Mesothelial cell of epicardium (in vitro differentiated cells): ENCODE measurements at regions not wholly inside any gene's neighbourhood (a gene's known extent, or its start where the extent isn't known, plus 50 kb on each side); places are given as distances from the start of the nearest gene placed in this dataset.

ENCODE experiments used
- DNase-seq, 2 experiments: peaks; one replicate each; pipeline ENCODE4 v3.0.0; 2021; ENCODE audit warnings: low spot score in 2 of 2; ENCODE audit not compliant: unreplicated experiment in 2 of 2
- H3K27ac Mint-ChIP-seq: 2 replicates; pipeline ENCODE4 v1.8.0; 2021; ENCODE audit warnings: mixed read lengths
- H3K27me3 Mint-ChIP-seq: 2 replicates; pipeline ENCODE4 v1.8.0; 2021; ENCODE audit warnings: low read depth, mixed read lengths
- H3K36me3 Mint-ChIP-seq: 2 replicates; pipeline ENCODE4 v1.8.0; 2021; ENCODE audit warnings: mixed read lengths
- H3K4me1 Mint-ChIP-seq: 2 replicates; pipeline ENCODE4 v1.8.0; 2021; ENCODE audit warnings: mixed read lengths
- H3K4me3 Mint-ChIP-seq: 2 replicates; pipeline ENCODE4 v1.8.0; 2021; ENCODE audit warnings: mild to moderate bottlenecking, moderate library complexity, mixed read lengths
- H3K9me3 Mint-ChIP-seq: 2 replicates; pipeline ENCODE4 v1.8.0; 2021; ENCODE audit warnings: mixed read lengths
- CTCF ChIP-seq: fragments of 200-600 bp; sonication (generic); IDR thresholded peaks from one replicate; pipeline ENCODE4 v1.5.0; 2021; ENCODE audit warnings: antibody characterized with exemption; ENCODE audit not compliant: unreplicated experiment

- Mint-ChIP-seq H3K9me3 (no peaks in the 10 kb centered on the region), H3K4me3 (no peak overlapping the region), H3K4me1 (peaks cover 11% of the 10 kb centered on the region), H3K27ac (no peak overlapping the region), H3K27me3 (peaks cover 4% of the 10 kb centered on the region), H3K36me3 (no peaks in the 10 kb centered on the region)
- no peak for DNase-seq
- TF ChIP-seq CTCF = no peak
Observed at GRCh38 chr9:108139900-108140299, 650.3 kb upstream of the KLF4 start.

GRCh38 chr9:108138516-108138915 is 648.9 kb upstream of the KLF4 start:
- Mint-ChIP-seq H3K4me3 (no peak overlapping the region), H3K27ac (no peak overlapping the region), H3K36me3 (no peaks in the 10 kb centered on the region), H3K4me1 (peaks cover 11% of the 10 kb centered on the region), H3K27me3 (peaks cover 4% of the 10 kb centered on the region), H3K9me3 (no peaks in the 10 kb centered on the region)
- no peak for DNase-seq
- no peak for TF ChIP-seq CTCF

- no peak for DNase-seq
- Mint-ChIP-seq H3K4me3 (no peak overlapping the region), H3K27me3 (peaks cover 8% of the 10 kb centered on the region), H3K9me3 (no peaks in the 10 kb centered on the region), H3K27ac (no peak overlapping the region), H3K4me1 (no peaks in the 10 kb centered on the region), H3K36me3 (no peaks in the 10 kb centered on the region)
- TF ChIP-seq CTCF = no peak
Observed at GRCh38 chr9:108136656-108137055, 647.1 kb upstream of the KLF4 start.

GRCh38 chr9:108134486-108135128 is 645.0 kb upstream of the KLF4 start:
- H3K9me3 Mint-ChIP-seq = no peaks in the 10 kb centered on the region
- TF ChIP-seq CTCF = no peak
- no peak overlapping the region for H3K27ac Mint-ChIP-seq
- no peak overlapping the region for H3K4me3 Mint-ChIP-seq
- DNase-seq = no peak
- H3K4me1 Mint-ChIP-seq = no peaks in the 10 kb centered on the region
- no peaks in the 10 kb centered on the region for H3K36me3 Mint-ChIP-seq
- peaks cover 14% of the 10 kb centered on the region for H3K27me3 Mint-ChIP-seq

GRCh38 chr9:108133680-108134079 is 644.1 kb upstream of the KLF4 start:
- Mint-ChIP-seq H3K27me3 (peaks cover 18% of the 10 kb centered on the region), H3K4me1 (no peaks in the 10 kb centered on the region), H3K9me3 (no peaks in the 10 kb centered on the region), H3K27ac (no peak overlapping the region), H3K36me3 (no peaks in the 10 kb centered on the region), H3K4me3 (no peak overlapping the region)
- no peak for TF ChIP-seq CTCF
- no peak for DNase-seq

DNA sequence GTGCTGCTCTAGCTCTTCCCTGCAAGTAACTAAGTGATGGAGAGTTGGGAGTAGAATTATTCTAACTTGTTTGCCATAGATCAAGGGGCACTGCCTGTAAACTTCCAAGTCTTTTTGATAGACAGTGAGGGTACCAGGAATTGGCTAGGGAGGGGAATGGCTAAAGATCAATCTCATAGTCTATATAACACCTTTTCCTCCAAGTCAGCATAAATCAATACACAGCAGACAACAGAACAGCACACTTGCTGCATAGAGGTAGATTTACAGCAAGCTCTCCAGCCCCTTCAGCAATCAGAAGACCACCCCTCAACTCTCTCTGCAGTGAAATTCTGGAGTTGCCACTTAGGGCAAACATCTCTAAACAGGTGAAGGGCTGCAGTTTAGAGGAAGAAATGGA is 643.5 kb upstream of the KLF4 start:
- Mint-ChIP-seq H3K27me3 (peaks cover 18% of the 10 kb centered on the region), H3K9me3 (no peaks in the 10 kb centered on the region), H3K36me3 (no peaks in the 10 kb centered on the region), H3K4me1 (no peaks in the 10 kb centered on the region), H3K4me3 (no peak overlapping the region), H3K27ac (no peak overlapping the region)
- no peak for DNase-seq
- TF ChIP-seq CTCF = no peak
